RWPE1 (cell line): ENCODE measurements at regions not wholly inside any gene's neighbourhood (a gene's known extent, or its start where the extent isn't known, plus 50 kb on each side); places are given as distances from the start of the nearest gene placed in this dataset.

ENCODE experiments used
- CTCF ChIA-PET: fragments of 350-600 bp; sonication (Branson Sonifier 250); formaldehyde crosslinking; extraction: SDS; loops from one replicate; lab custom pipeline; 2021; lab: Yijun Ruan, JAX
- POLR2A ChIA-PET: fragments of 400-600 bp; formaldehyde crosslinking; extraction: SDS; loops from one replicate; lab custom pipeline; 2020; ENCODE audit warnings: antibody characterized with exemption; ENCODE audit not compliant: low non-redundant PET; lab: Yijun Ruan, JAX
- DNase-seq: peaks from one replicate; pipeline ENCODE4 v3.0.0; 2012; ENCODE audit warnings: low spot score
- H3K27ac ChIP-seq: fragments of 450-650 bp; 2 replicates; pipeline ENCODE4 v1.5.1; 2017
- CTCF ChIP-seq: fragments of 450-650 bp; conservative IDR thresholded peaks from 2 replicates; pipeline ENCODE4 v1.5.1; 2017; ENCODE audit warnings: low read depth, mild to moderate bottlenecking

GRCh38 chr1:189904509-189904908 is 573.2 kb downstream of the BRINP3 start:
- no peak for DNase-seq
- TF ChIP-seq CTCF, result no peak
- ChIA-PET POLR2A (no interaction called here), CTCF (no interaction called here)
- no peak overlapping the region for H3K27ac ChIP-seq

- no peak for DNase-seq
- ChIA-PET CTCF (interaction anchor here (0.6 kb wide), 1 partner anchor 296 kb away, joined by 3 read pairs; no protein-coding TSS in a partner anchor), POLR2A (no interaction called here)
- H3K27ac ChIP-seq, result no peak overlapping the region
- no peak for TF ChIP-seq CTCF
These were observed 569.6 kb downstream of the BRINP3 start for GRCh38 chr1:189908113-189908512.

GRCh38 chr1:189921613-189922012 is 556.1 kb downstream of the BRINP3 start:
- TF ChIP-seq CTCF, result no peak
- H3K27ac ChIP-seq, result no peak overlapping the region
- DNase-seq, result no peak
- ChIA-PET CTCF (no interaction called here), POLR2A (no interaction called here)

- ChIA-PET CTCF (no interaction called here), POLR2A (no interaction called here)
- DNase-seq, result no peak
These were observed 550.0 kb downstream of the BRINP3 start for GRCh38 chr1:189927641-189928040.

GRCh38 chr1:189929501-189930099 is 548.1 kb downstream of the BRINP3 start:
- CTCF ChIA-PET, result no interaction called here

More at GRCh38 chr1:189927641-189928040, 550.0 kb downstream of the BRINP3 start:
- H3K27ac ChIP-seq, result no peak overlapping the region
- no peak for TF ChIP-seq CTCF

GRCh38 chr1:189936861-189937260 is 540.8 kb downstream of the BRINP3 start:
- ChIA-PET POLR2A (no interaction called here), CTCF (interaction anchor here (0.7 kb wide), 1 partner anchor 315 kb away, joined by 4 read pairs; no protein-coding TSS in a partner anchor)
- no peak overlapping the region for H3K27ac ChIP-seq
- TF ChIP-seq CTCF, result no peak
- DNase-seq, result no peak

More at GRCh38 chr1:189929501-189930099, 548.1 kb downstream of the BRINP3 start:
- POLR2A ChIA-PET, result no interaction called here
- no peak for DNase-seq
- TF ChIP-seq CTCF, result no peak
- no peak overlapping the region for H3K27ac ChIP-seq
